ENCODE measurements at regions not wholly inside any gene's neighbourhood (a gene's known extent, or its start where the extent isn't known, plus 50 kb on each side); places are given as distances from the start of the nearest gene placed in this dataset.

- no peak overlapping the region for H3K27ac ChIP-seq
- no peaks in the 10 kb centered on the region for H3K36me3 ChIP-seq (ENCODE audit: insufficient read depth)
- no peaks in the 10 kb centered on the region for H4K20me1 ChIP-seq (ENCODE audit: insufficient read depth)
- no peak overlapping the region for H3K4me2 ChIP-seq
- H3K9ac ChIP-seq = no peak overlapping the region
- no peaks in the 10 kb centered on the region for H3K27me3 ChIP-seq (ENCODE audit: insufficient read depth, low read depth)
- no peaks in the 10 kb centered on the region for H3K4me1 ChIP-seq (ENCODE audit: low read depth, poor library complexity, severe bottlenecking)
- no peaks in the 10 kb centered on the region for H3K79me2 ChIP-seq (ENCODE audit: insufficient read depth, low read depth)
- H2AFZ ChIP-seq (ENCODE audit: low read depth) = no peak overlapping the region
- TF ChIP-seq CTCF (conservative IDR thresholded peaks at IDR 0.05; ENCODE audit: low read depth, low read length) = no peak
- H3K4me3 ChIP-seq (IDR thresholded peaks at IDR 0.05; ENCODE audit: insufficient read depth, low read depth, low read length) = no peak overlapping the region
Measured at GRCh38 chr4:45629717-45630116, 494.1 kb downstream of the GABRG1 start.

- TF ChIP-seq CTCF (conservative IDR thresholded peaks at IDR 0.05; ENCODE audit: low read depth, low read length) = no peak
- Histone ChIP-seq H3K36me3 (ENCODE audit: insufficient read depth) (no peaks in the 10 kb centered on the region), H3K4me3 (IDR thresholded peaks at IDR 0.05; ENCODE audit: insufficient read depth, low read depth, low read length) (no peak overlapping the region), H3K4me1 (ENCODE audit: low read depth, poor library complexity, severe bottlenecking) (peaks cover 22% of the 10 kb centered on the region), H3K4me2 (no peak overlapping the region; the same call in 1 of the 2 replicates), H2AFZ (ENCODE audit: low read depth) (no peak overlapping the region), H3K27me3 (ENCODE audit: insufficient read depth, low read depth) (no peaks in the 10 kb centered on the region), H3K27ac (peak overlapping the region; percentile 26; the same call in 1 of the 2 replicates), H4K20me1 (ENCODE audit: insufficient read depth) (no peaks in the 10 kb centered on the region), H3K79me2 (ENCODE audit: insufficient read depth, low read depth) (no peaks in the 10 kb centered on the region), H3K9ac (no peak overlapping the region)
Measured at GRCh38 chr4:45621971-45622370, 501.9 kb downstream of the GABRG1 start.

- Histone ChIP-seq H3K4me2 (no peak overlapping the region), H3K4me3 (IDR thresholded peaks at IDR 0.05; ENCODE audit: insufficient read depth, low read depth, low read length) (no peak overlapping the region), H3K4me1 (ENCODE audit: low read depth, poor library complexity, severe bottlenecking) (peaks cover 22% of the 10 kb centered on the region), H3K27ac (no peak overlapping the region), H3K9ac (no peak overlapping the region), H3K27me3 (ENCODE audit: insufficient read depth, low read depth) (no peaks in the 10 kb centered on the region), H4K20me1 (ENCODE audit: insufficient read depth) (no peaks in the 10 kb centered on the region), H3K36me3 (ENCODE audit: insufficient read depth) (no peaks in the 10 kb centered on the region), H3K79me2 (ENCODE audit: insufficient read depth, low read depth) (no peaks in the 10 kb centered on the region), H2AFZ (ENCODE audit: low read depth) (no peak overlapping the region)
- no peak for TF ChIP-seq CTCF (conservative IDR thresholded peaks at IDR 0.05; ENCODE audit: low read depth, low read length)
Measured at GRCh38 chr4:45620808-45621207, 503.0 kb downstream of the GABRG1 start.

GRCh38 chr4:45596379-45597101, 527.3 kb downstream of the GABRG1 start:
- Histone ChIP-seq H3K9ac (no peak overlapping the region), H3K4me2 (no peak overlapping the region), H3K27me3 (ENCODE audit: insufficient read depth, low read depth) (no peaks in the 10 kb centered on the region), H3K36me3 (ENCODE audit: insufficient read depth) (no peaks in the 10 kb centered on the region), H3K27ac (no peak overlapping the region), H2AFZ (ENCODE audit: low read depth) (no peak overlapping the region), H3K79me2 (ENCODE audit: insufficient read depth, low read depth) (no peaks in the 10 kb centered on the region), H4K20me1 (ENCODE audit: insufficient read depth) (no peaks in the 10 kb centered on the region), H3K4me3 (IDR thresholded peaks at IDR 0.05; ENCODE audit: insufficient read depth, low read depth, low read length) (no peak overlapping the region), H3K4me1 (ENCODE audit: low read depth, poor library complexity, severe bottlenecking) (no peaks in the 10 kb centered on the region)
- no peak for TF ChIP-seq CTCF (conservative IDR thresholded peaks at IDR 0.05; ENCODE audit: low read depth, low read length)

All from KMS-11 (cell line).